ENCODE measurements at regions not wholly inside any gene's neighbourhood (a gene's known extent, or its start where the extent isn't known, plus 50 kb on each side); places are given as distances from the start of the nearest gene placed in this dataset.

GRCh38 chr2:157995117-157995516 is 106.6 kb upstream of the UPP2 start:
- ChIA-PET CTCF (interaction anchor here (0.6 kb wide), 1 partner anchor 754 kb away, joined by 3 read pairs; no protein-coding TSS in a partner anchor), POLR2A (no interaction called here)
- peaks cover 5% of the 10 kb centered on the region for H3K27me3 Mint-ChIP-seq
- DNase-seq (no peak), ATAC-seq (ENCODE audit: low read depth) (no peak)
- H3K4me1 Mint-ChIP-seq, result no peaks in the 10 kb centered on the region
- no peak overlapping the region for H3K4me3 Mint-ChIP-seq
- no peak overlapping the region for H3K27ac Mint-ChIP-seq
- H3K36me3 Mint-ChIP-seq (ENCODE audit: low read depth), result no peaks in the 10 kb centered on the region
- no peak for TF ChIP-seq CTCF (IDR thresholded peaks at IDR 0.05)
- H3K9me3 Mint-ChIP-seq, result peaks cover 4% of the 10 kb centered on the region
- intact Hi-C loops (cut with micrococcal nuclease), result no loop called here

- peaks cover 4% of the 10 kb centered on the region for H3K27me3 Mint-ChIP-seq
- no peaks in the 10 kb centered on the region for H3K4me1 Mint-ChIP-seq
- H3K4me3 Mint-ChIP-seq, result no peak overlapping the region
- CTCF ChIA-PET, result no interaction called here
- no peak for TF ChIP-seq CTCF (IDR thresholded peaks at IDR 0.05)
- no peaks in the 10 kb centered on the region for H3K36me3 Mint-ChIP-seq (ENCODE audit: low read depth)
- POLR2A ChIA-PET, result no interaction called here
- no peaks in the 10 kb centered on the region for H3K9me3 Mint-ChIP-seq
- intact Hi-C loops (cut with micrococcal nuclease), result no loop called here
- ATAC-seq (ENCODE audit: low read depth), result no peak
- DNase-seq, result no peak
- no peak overlapping the region for H3K27ac Mint-ChIP-seq
Measured at GRCh38 chr2:157991932-157992331, 109.7 kb upstream of the UPP2 start.

GRCh38 chr2:157990173-157990572 is 111.5 kb upstream of the UPP2 start:
- Mint-ChIP-seq H3K27ac (no peak overlapping the region), H3K9me3 (no peaks in the 10 kb centered on the region), H3K36me3 (ENCODE audit: low read depth) (no peaks in the 10 kb centered on the region), H3K4me3 (no peak overlapping the region), H3K4me1 (no peaks in the 10 kb centered on the region), H3K27me3 (peaks cover 2% of the 10 kb centered on the region)
- ChIA-PET CTCF (no interaction called here), POLR2A (no interaction called here)
- no peak for TF ChIP-seq CTCF (IDR thresholded peaks at IDR 0.05)
- intact Hi-C loops (cut with micrococcal nuclease), result no loop called here
- ATAC-seq (ENCODE audit: low read depth), result no peak
- DNase-seq, result no peak

GRCh38 chr2:157989227-157989626 is 112.4 kb upstream of the UPP2 start:
- H3K4me3 Mint-ChIP-seq, result no peak overlapping the region
- CTCF ChIA-PET, result no interaction called here
- POLR2A ChIA-PET, result no interaction called here
- H3K36me3 Mint-ChIP-seq (ENCODE audit: low read depth), result no peaks in the 10 kb centered on the region
- H3K27ac Mint-ChIP-seq, result no peak overlapping the region
- no peak for ATAC-seq (ENCODE audit: low read depth)
- intact Hi-C loops (cut with micrococcal nuclease), result no loop called here
- no peak for TF ChIP-seq CTCF (IDR thresholded peaks at IDR 0.05)
- H3K9me3 Mint-ChIP-seq, result no peaks in the 10 kb centered on the region
- no peaks in the 10 kb centered on the region for H3K4me1 Mint-ChIP-seq
- H3K27me3 Mint-ChIP-seq, result peaks cover 3% of the 10 kb centered on the region
- no peak for DNase-seq

GRCh38 chr2:157986761-157987160 is 110.6 kb upstream of the ACVR1 start:
- ChIA-PET POLR2A (no interaction called here), CTCF (no interaction called here)
- Mint-ChIP-seq H3K4me3 (no peak overlapping the region), H3K27me3 (peaks cover 10% of the 10 kb centered on the region), H3K36me3 (ENCODE audit: low read depth) (no peaks in the 10 kb centered on the region), H3K27ac (no peak overlapping the region), H3K4me1 (no peaks in the 10 kb centered on the region), H3K9me3 (peaks cover 4% of the 10 kb centered on the region)
- ATAC-seq (ENCODE audit: low read depth) (no peak), DNase-seq (no peak)
- TF ChIP-seq CTCF (IDR thresholded peaks at IDR 0.05), result no peak
- intact Hi-C loops (cut with micrococcal nuclease), result no loop called here
